ENCODE measurements at regions not wholly inside any gene's neighbourhood (a gene's known extent, or its start where the extent isn't known, plus 50 kb on each side); places are given as distances from the start of the nearest gene placed in this dataset.

DNA sequence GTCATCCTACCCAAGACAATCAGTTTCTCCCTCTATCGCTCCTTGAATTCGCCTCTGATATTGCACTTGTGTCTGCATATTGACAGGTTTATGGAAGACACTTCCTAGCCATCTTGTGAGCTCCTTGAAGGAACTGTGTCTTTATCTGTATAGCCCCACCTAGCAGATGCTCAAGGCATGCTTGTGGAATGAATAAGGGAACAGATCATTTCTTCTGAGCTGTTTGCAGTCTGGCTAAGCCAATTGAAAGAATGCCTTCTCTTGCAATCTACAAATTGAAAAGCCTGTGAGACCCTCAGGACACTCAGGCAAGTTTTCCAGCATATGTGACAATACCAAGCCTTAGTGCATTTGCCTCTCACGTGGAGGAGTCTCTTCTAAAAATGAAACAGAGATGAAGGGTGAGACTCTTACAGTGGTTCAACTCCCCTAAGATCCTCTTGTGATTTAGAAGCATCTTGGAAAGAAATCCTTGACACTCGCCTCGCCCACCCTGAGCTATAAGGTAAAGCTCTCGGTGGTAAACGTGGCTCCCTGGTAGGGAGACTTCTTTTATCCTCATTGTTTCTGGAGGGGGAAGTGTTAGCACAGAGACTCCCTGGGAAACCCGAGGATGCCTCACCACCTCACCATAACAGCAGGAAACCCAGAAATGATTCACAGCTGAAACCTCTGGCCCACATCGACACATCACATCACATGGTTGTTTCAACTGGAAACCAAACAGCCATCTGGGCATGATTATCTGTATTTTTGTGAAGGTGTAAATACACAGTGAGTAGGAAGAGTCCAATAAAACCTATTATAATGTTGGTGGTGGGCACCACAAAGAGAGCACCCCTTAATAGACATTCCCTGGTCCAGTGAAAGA is 112.3 kb upstream of the BCL2L14 start:
- no peak overlapping the region; the same call in 1 of the 2 replicates for H3K4me3 ChIP-seq (ENCODE audit: low read depth, low read length)
- TF ChIP-seq CTCF (IDR thresholded peaks at IDR 0.05; ENCODE audit: insufficient read depth, low read depth, low read length, missing control alignments): no peak
- peak; percentile 79 for DNase-seq (ENCODE audit: low read depth)

- no peak for TF ChIP-seq CTCF (IDR thresholded peaks at IDR 0.05; ENCODE audit: insufficient read depth, low read depth, low read length, missing control alignments)
- H3K4me3 ChIP-seq (ENCODE audit: low read depth, low read length): no peak overlapping the region; the same call in 1 of the 2 replicates
- DNase-seq (ENCODE audit: low read depth): peak; percentile 36
Measured at GRCh38 chr12:11959117-11959823, 111.5 kb upstream of the BCL2L14 start.

- no peak for DNase-seq (ENCODE audit: low read depth)
- TF ChIP-seq CTCF (IDR thresholded peaks at IDR 0.05; ENCODE audit: insufficient read depth, low read depth, low read length, missing control alignments): no peak
- no peak overlapping the region for H3K4me3 ChIP-seq (ENCODE audit: low read depth, low read length)
Measured at GRCh38 chr12:11960646-11961045, 110.1 kb upstream of the BCL2L14 start.

DNA sequence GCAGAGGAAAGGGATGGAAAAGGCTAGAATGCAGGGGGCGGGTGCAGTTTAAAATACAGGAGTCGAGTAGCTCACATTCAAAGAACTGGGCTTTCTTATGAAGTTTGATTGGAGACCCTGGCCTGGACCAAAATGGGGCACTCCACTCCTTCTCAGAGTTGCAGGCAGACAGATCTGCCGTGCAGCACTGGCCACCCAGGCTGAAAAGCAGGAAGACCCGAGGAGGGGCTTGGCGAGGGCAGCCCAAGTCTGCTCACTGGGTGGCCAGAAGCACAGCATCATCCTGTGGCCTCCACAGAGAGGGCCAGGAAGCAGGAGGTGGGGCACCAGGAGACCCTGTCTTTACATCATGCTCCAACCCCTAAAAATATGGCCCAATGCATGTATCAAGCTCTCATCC is 109.1 kb upstream of the BCL2L14 start:
- no peak for TF ChIP-seq CTCF (IDR thresholded peaks at IDR 0.05; ENCODE audit: insufficient read depth, low read depth, low read length, missing control alignments)

GRCh38 chr12:11962860-11963259 is 107.9 kb upstream of the BCL2L14 start:
- TF ChIP-seq CTCF (IDR thresholded peaks at IDR 0.05; ENCODE audit: insufficient read depth, low read depth, low read length, missing control alignments): no peak
- no peak overlapping the region for H3K4me3 ChIP-seq (ENCODE audit: low read depth, low read length)
- no peak for DNase-seq (ENCODE audit: low read depth)

More for the DNA sequence above, 109.1 kb upstream of the BCL2L14 start:
- no peak overlapping the region for H3K4me3 ChIP-seq (ENCODE audit: low read depth, low read length)
- DNase-seq (ENCODE audit: low read depth): no peak

DNA sequence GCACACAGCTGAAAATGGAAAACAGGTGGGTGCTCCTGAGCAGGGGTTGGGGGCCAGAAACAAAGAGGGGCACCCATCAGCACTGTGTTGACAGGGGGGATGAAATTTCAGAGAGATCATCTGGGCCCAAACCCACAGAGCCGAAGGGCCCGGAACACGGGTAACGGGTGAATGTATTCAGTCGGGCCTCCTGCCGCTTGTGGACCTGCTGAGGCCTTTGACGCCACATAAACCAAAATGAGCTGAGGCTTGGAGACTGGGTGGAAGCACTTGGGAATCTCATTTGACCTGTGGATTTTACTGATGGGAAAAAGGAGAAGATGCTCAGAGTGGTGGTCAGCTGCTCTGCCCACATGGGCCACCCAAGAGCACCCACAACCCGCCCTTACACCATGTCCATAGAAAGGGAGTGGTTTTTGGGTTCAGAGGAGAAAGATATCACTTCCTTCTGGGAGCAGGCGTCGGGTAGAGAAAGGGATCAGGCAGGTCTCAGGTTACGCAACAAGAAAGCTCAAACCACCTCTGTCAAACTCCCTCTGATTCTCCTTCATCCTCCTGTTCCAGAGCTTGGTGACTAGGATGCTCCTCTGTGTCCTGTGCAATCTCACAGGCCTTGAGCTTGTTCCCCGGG is 106.8 kb upstream of the BCL2L14 start:
- H3K4me3 ChIP-seq (ENCODE audit: low read depth, low read length): no peak overlapping the region
- no peak for TF ChIP-seq CTCF (IDR thresholded peaks at IDR 0.05; ENCODE audit: insufficient read depth, low read depth, low read length, missing control alignments)
- DNase-seq (ENCODE audit: low read depth): no peak

All from GM12865 (cell line).